Psoas muscle (tissue), 7 donors: ENCODE measurements at regions not wholly inside any gene's neighbourhood (a gene's known extent, or its start where the extent isn't known, plus 50 kb on each side); places are given as distances from the start of the nearest gene placed in this dataset.

Experiments
- ATAC-seq, 4 donors: fragments of 200-7000 bp; cut with Tn5 transposase; one replicate each; pipeline ENCODE4 v1.9.1; 2020; ENCODE audit warnings: moderate library complexity in 3 of 4, mild to moderate bottlenecking in 2 of 4
- DNase-seq, 2 donors: peaks; one replicate each; pipeline ENCODE4 v3.0.0-alpha.2; 2020
- H3K27ac ChIP-seq: fragments of 200-600 bp; one replicate; pipeline ENCODE4 v1.8.0; 2022
- H3K27me3 ChIP-seq, 3 donors: fragments of 200-600 bp in 1 of 3; one replicate each; pipeline versions ENCODE4 v1.6.1 to v1.8.0; 2013 to 2022; ENCODE audit warnings: low read length in 2 of 3, mild to moderate bottlenecking in 2 of 3, moderate library complexity in 1 of 3; ENCODE audit not compliant: insufficient read depth in 3 of 3
- H3K36me3 ChIP-seq, 2 donors: fragments of 200-600 bp in 1 of 2; one replicate each; pipeline versions ENCODE4 v1.6.1 to v1.8.0; 2013 to 2022; ENCODE audit warnings: low read depth in 1 of 2, mild to moderate bottlenecking in 1 of 2, moderate library complexity in 1 of 2; ENCODE audit not compliant: insufficient read depth in 1 of 2
- H3K4me1 ChIP-seq: fragments of 200-600 bp; one replicate; pipeline ENCODE4 v1.8.0; 2022
- H3K4me3 ChIP-seq: fragments of 200-600 bp; one replicate; pipeline ENCODE4 v1.8.0; 2022; ENCODE audit warnings: mild to moderate bottlenecking
- H3K9me3 ChIP-seq: fragments of 200-600 bp; one replicate; pipeline ENCODE4 v1.8.0; 2022
- WGBS, 3 donors: extraction: QIAGEN DNeasy Blood & Tissue Kit; methylation state at CpG; one replicate each; pipeline versions ENCODE4 v1.1.6 to v1.1.7; 2013; 5-methylcytosine and 5-hydroxymethylcytosine counted together
- intact Hi-C, 2 donors: fragments of 100-400 bp; cut with DNase I; formaldehyde crosslinking; loops; one replicate each; pipeline versions ENCODE4 v1.11.0 to v1.14.2; 2022
- TF ChIP-seq, protein P1 (sequence below): fragments of 200-600 bp; IDR thresholded peaks from one replicate; pipeline ENCODE4 v1.8.0; 2022; ENCODE audit warnings: antibody characterized with exemption
- donor health status: healthy with polysubstance abuse.
- donor health status: DM: no; HTN: no; CAD: no; lungs with moderate emphysema.
- donor health status: Bipolar disorder and iron deficiency.
- donor health status: healthy.
- donor health status: DM: yes; HTN: yes; CAD: no.
- donor health status: DM: no; HTN: no; CAD: no.
- donor health status: DM: yes; HTN: yes; CAD: no.

DNA sequence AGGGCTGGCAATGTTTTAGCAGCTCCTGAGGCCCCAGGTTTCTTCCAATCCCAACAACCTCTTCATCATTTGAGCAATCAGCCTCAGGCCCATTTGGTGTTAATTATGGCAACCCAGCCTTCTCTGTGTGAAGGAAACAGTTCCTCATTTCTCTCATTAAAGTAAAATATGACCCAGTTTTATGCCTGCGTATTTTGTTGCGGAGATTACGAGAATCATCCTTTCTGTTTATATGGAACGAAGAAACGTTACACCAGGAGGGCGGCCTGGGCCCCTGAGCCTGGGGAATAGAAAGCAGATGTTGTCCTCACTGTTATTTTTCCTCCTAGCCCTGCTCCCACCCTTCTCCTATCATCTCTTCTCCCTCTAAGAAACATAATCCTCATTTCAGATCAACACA lies 332.2 kb upstream of the USP24 start:
- ATAC-seq (no peak), DNase-seq (no peak)
- 64 to 81% (median 71%) methylated on average over 6 of the region's 6 CpGs for WGBS, 3 donors
- no peaks in the 10 kb centered on the region for H3K27me3 ChIP-seq
- H3K9me3 ChIP-seq = peaks cover 1% of the 10 kb centered on the region
- H3K4me3 ChIP-seq = no peak overlapping the region
- intact Hi-C loops = no loop called here
- H3K36me3 ChIP-seq = no peaks in the 10 kb centered on the region
- TF ChIP-seq, protein P1, sequence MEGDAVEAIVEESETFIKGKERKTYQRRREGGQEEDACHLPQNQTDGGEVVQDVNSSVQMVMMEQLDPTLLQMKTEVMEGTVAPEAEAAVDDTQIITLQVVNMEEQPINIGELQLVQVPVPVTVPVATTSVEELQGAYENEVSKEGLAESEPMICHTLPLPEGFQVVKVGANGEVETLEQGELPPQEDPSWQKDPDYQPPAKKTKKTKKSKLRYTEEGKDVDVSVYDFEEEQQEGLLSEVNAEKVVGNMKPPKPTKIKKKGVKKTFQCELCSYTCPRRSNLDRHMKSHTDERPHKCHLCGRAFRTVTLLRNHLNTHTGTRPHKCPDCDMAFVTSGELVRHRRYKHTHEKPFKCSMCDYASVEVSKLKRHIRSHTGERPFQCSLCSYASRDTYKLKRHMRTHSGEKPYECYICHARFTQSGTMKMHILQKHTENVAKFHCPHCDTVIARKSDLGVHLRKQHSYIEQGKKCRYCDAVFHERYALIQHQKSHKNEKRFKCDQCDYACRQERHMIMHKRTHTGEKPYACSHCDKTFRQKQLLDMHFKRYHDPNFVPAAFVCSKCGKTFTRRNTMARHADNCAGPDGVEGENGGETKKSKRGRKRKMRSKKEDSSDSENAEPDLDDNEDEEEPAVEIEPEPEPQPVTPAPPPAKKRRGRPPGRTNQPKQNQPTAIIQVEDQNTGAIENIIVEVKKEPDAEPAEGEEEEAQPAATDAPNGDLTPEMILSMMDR = no peak
- no peaks in the 10 kb centered on the region for H3K4me1 ChIP-seq
- no peak overlapping the region for H3K27ac ChIP-seq

DNA sequence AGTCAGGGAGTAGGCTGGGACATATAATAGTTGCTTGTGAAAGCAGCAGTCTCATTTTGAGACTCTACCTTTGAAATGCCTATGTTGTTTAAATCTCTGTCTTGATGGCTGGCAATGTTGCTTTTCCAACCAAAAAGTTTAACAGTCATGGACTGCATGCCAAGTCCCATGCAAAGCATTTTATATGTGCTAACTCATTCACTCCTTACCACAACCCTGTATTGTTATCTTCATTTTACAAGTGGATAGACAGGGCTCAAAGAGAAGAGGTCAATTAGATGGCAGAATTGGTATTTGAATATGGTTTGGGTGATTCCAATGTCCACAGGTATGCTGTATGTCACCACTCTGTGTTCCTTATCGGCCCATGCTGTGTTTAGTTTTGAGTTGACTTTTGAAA lies 331.4 kb upstream of the USP24 start:
- Histone ChIP-seq H3K27me3 (no peaks in the 10 kb centered on the region), H3K9me3 (no peaks in the 10 kb centered on the region), H3K4me1 (no peaks in the 10 kb centered on the region), H3K36me3 (no peaks in the 10 kb centered on the region), H3K27ac (no peak overlapping the region), H3K4me3 (no peak overlapping the region)
- DNase-seq (no peak), ATAC-seq (no peak)
- 93 to 97% (median 97%) methylated on average over 1 of the region's 1 CpG for WGBS, 3 donors
- intact Hi-C loops = no loop called here
- TF ChIP-seq, protein P1 = no peak

GRCh38 chr1:55544826-55545225 lies 329.7 kb upstream of the USP24 start:
- Histone ChIP-seq H3K27me3 (no peaks in the 10 kb centered on the region), H3K36me3 (no peaks in the 10 kb centered on the region), H3K4me1 (no peaks in the 10 kb centered on the region), H3K4me3 (no peak overlapping the region), H3K27ac (no peak overlapping the region), H3K9me3 (no peaks in the 10 kb centered on the region)
- 90 to 97% (median 92%) methylated on average over 3 of the region's 3 CpGs for WGBS, 3 donors
- intact Hi-C loops = no loop called here
- ATAC-seq (no peak), DNase-seq (no peak)
- TF ChIP-seq, protein P1 = no peak

GRCh38 chr1:55542901-55543504 lies 327.8 kb upstream of the USP24 start:
- H3K27ac ChIP-seq = no peak overlapping the region
- TF ChIP-seq, protein P1 = no peak
- no peaks in the 10 kb centered on the region for H3K9me3 ChIP-seq
- no peaks in the 10 kb centered on the region for H3K27me3 ChIP-seq
- no peak for ATAC-seq
- DNase-seq = no peak
- H3K4me1 ChIP-seq = no peaks in the 10 kb centered on the region
- intact Hi-C loops = no loop called here
- H3K36me3 ChIP-seq = no peaks in the 10 kb centered on the region
- no peak overlapping the region for H3K4me3 ChIP-seq

- ATAC-seq (no peak), DNase-seq (no peak)
- no peak overlapping the region for H3K4me3 ChIP-seq
- H3K9me3 ChIP-seq = no peaks in the 10 kb centered on the region
- no peaks in the 10 kb centered on the region for H3K36me3 ChIP-seq
- WGBS, 3 donors = 92 to 100% (median 98%) methylated on average over 1 of the region's 1 CpG
- TF ChIP-seq, protein P1 = no peak
- H3K27ac ChIP-seq = no peak overlapping the region
- intact Hi-C loops = no loop called here
- H3K4me1 ChIP-seq = no peaks in the 10 kb centered on the region
- H3K27me3 ChIP-seq = no peaks in the 10 kb centered on the region
These were observed 326.1 kb upstream of the USP24 start for GRCh38 chr1:55541296-55541695.
